HG03039 (cell line): ENCODE measurements at regions not wholly inside any gene's neighbourhood (a gene's known extent, or its start where the extent isn't known, plus 50 kb on each side); places are given as distances from the start of the nearest gene placed in this dataset.
A peak's percentile ranks its signal among the peaks of the same experiment; 100 is the strongest.

Source experiments
- ATAC-seq: cut with Tn5 transposase; IDR thresholded peaks from one replicate; pipeline ENCODE4 v1.9.1; 2021; ENCODE audit warnings: mild to moderate bottlenecking, moderate library complexity; ENCODE audit not compliant: unreplicated experiment

- ATAC-seq = no peak
Observed at GRCh38 chr11:104610635-104611034, 287.6 kb downstream of the CASP12 start.

- ATAC-seq = peak; percentile 89
Observed at GRCh38 chr11:104609311-104610085, 288.8 kb downstream of the CASP12 start.

- no peak for ATAC-seq
Observed at GRCh38 chr11:104602643-104603042, 295.6 kb downstream of the CASP12 start.

- ATAC-seq = no peak
Observed at GRCh38 chr11:104594228-104594958, 303.9 kb downstream of the CASP12 start.

GRCh38 chr11:104588970-104589369 lies 309.3 kb downstream of the CASP12 start:
- ATAC-seq = no peak

- no peak for ATAC-seq
Observed at GRCh38 chr11:104588446-104588845, 309.8 kb downstream of the CASP12 start.

- ATAC-seq = no peak
Observed at GRCh38 chr11:104584823-104585222, 313.4 kb downstream of the CASP12 start.

- ATAC-seq = no peak
Observed at GRCh38 chr11:104583857-104584256, 314.4 kb downstream of the CASP12 start.

GRCh38 chr11:104582431-104582830 lies 315.8 kb downstream of the CASP12 start:
- ATAC-seq = no peak

- ATAC-seq = no peak
Observed at GRCh38 chr11:104581246-104581980, 316.8 kb downstream of the CASP12 start.

- ATAC-seq = no peak
Observed at GRCh38 chr11:104573441-104573990, 324.7 kb downstream of the CASP12 start.

- no peak for ATAC-seq
Observed at GRCh38 chr11:104572279-104572678, 326.0 kb downstream of the CASP12 start.

- ATAC-seq = no peak
Observed at GRCh38 chr11:104570078-104570701, 328.1 kb downstream of the CASP12 start.

- no peak for ATAC-seq
Observed at GRCh38 chr11:104565583-104565961, 332.7 kb downstream of the CASP12 start.

GRCh38 chr11:104564921-104565582 lies 333.2 kb downstream of the CASP12 start:
- ATAC-seq = no peak

- ATAC-seq = no peak
Observed at GRCh38 chr11:104556606-104557301, 341.5 kb downstream of the CASP12 start.

GRCh38 chr11:104549019-104549418 lies 349.2 kb downstream of the CASP12 start:
- ATAC-seq = no peak

- ATAC-seq = no peak
Observed at GRCh38 chr11:104547996-104548661, 350.1 kb downstream of the CASP12 start.

GRCh38 chr11:104546501-104546900 lies 351.8 kb downstream of the CASP12 start:
- no peak for ATAC-seq
